DOHH2 (cell line): ENCODE measurements at regions not wholly inside any gene's neighbourhood (a gene's known extent, or its start where the extent isn't known, plus 50 kb on each side); places are given as distances from the start of the nearest gene placed in this dataset.

Experiments
- CTCF ChIP-seq: fragments of 200-600 bp; sonication (generic); IDR thresholded peaks from one replicate; pipeline ENCODE4 v1.5.1; 2014; ENCODE audit warnings: antibody characterized with exemption, mild to moderate bottlenecking, low read depth, low read length; ENCODE audit not compliant: poor library complexity, severe bottlenecking
- EZH2phosphoT487 ChIP-seq: fragments of 200-600 bp; sonication (generic); IDR thresholded peaks from 2 replicates; pipeline ENCODE4 v1.6.1; 2017; ENCODE audit warnings: borderline replicate concordance, mild to moderate bottlenecking, antibody characterized with exemption, low read length, moderate library complexity, mixed read lengths

- TF ChIP-seq CTCF (no peak), EZH2phosphoT487 (no peak)
Measured at GRCh38 chr21:20685475-20685874, 312.7 kb upstream of the NCAM2 start.
